ENCODE measurements at regions not wholly inside any gene's neighbourhood (a gene's known extent, or its start where the extent isn't known, plus 50 kb on each side); places are given as distances from the start of the nearest gene placed in this dataset.
"Not testable (repeated sequence)": the region's sequence is repeated elsewhere in the genome, so short reads cannot be mapped to it uniquely, and the experiment has no call there.

GRCh38 chr3:147471741-147472140, 62.6 kb downstream of the ZIC1 start:
- Mint-ChIP-seq H3K4me3 (no peak overlapping the region), H3K36me3 (ENCODE audit: low read depth) (no peaks in the 10 kb centered on the region), H3K9me3 (peaks cover 6% of the 10 kb centered on the region), H3K27me3 (no peaks in the 10 kb centered on the region), H3K27ac (no peak overlapping the region), H3K4me1 (ENCODE audit: low read depth) (no peaks in the 10 kb centered on the region)
- no peak for DNase-seq

GRCh38 chr3:147472846-147473245, 63.7 kb downstream of the ZIC1 start:
- Mint-ChIP-seq H3K27me3 (no peaks in the 10 kb centered on the region), H3K36me3 (ENCODE audit: low read depth) (no peaks in the 10 kb centered on the region), H3K9me3 (peaks cover 6% of the 10 kb centered on the region), H3K4me1 (ENCODE audit: low read depth) (no peaks in the 10 kb centered on the region), H3K27ac (no peak overlapping the region), H3K4me3 (no peak overlapping the region)
- DNase-seq: no peak

GRCh38 chr3:147483145-147483544, 74.0 kb downstream of the ZIC1 start:
- DNase-seq: no peak
- Mint-ChIP-seq H3K27me3 (no peaks in the 10 kb centered on the region), H3K36me3 (ENCODE audit: low read depth) (no peaks in the 10 kb centered on the region)

GRCh38 chr3:147483578-147483977, 74.4 kb downstream of the ZIC1 start:
- Mint-ChIP-seq H3K4me3 (no peak overlapping the region), H3K4me1 (ENCODE audit: low read depth) (no peaks in the 10 kb centered on the region), H3K36me3 (ENCODE audit: low read depth) (no peaks in the 10 kb centered on the region), H3K27ac (no peak overlapping the region), H3K9me3 (peaks cover 15% of the 10 kb centered on the region), H3K27me3 (no peaks in the 10 kb centered on the region)
- no peak for DNase-seq

More at GRCh38 chr3:147483145-147483544, 74.0 kb downstream of the ZIC1 start:
- no peaks in the 10 kb centered on the region for H3K4me1 Mint-ChIP-seq (ENCODE audit: low read depth)
- no peak overlapping the region for H3K4me3 Mint-ChIP-seq
- peaks cover 14% of the 10 kb centered on the region for H3K9me3 Mint-ChIP-seq
- no peak overlapping the region for H3K27ac Mint-ChIP-seq

- Mint-ChIP-seq H3K9me3 (peaks cover 4% of the 10 kb centered on the region), H3K36me3 (ENCODE audit: low read depth) (no peaks in the 10 kb centered on the region), H3K27me3 (no peaks in the 10 kb centered on the region), H3K27ac (no peak overlapping the region), H3K4me1 (ENCODE audit: low read depth) (no peaks in the 10 kb centered on the region), H3K4me3 (no peak overlapping the region)
- DNase-seq: no peak
Observed at GRCh38 chr3:147493065-147493464, 83.9 kb downstream of the ZIC1 start.

- H3K9me3 Mint-ChIP-seq: peaks cover 2% of the 10 kb centered on the region
- no peaks in the 10 kb centered on the region for H3K27me3 Mint-ChIP-seq
Observed at GRCh38 chr3:147493666-147494065, 84.5 kb downstream of the ZIC1 start.

GRCh38 chr3:147497286-147497685, 88.1 kb downstream of the ZIC1 start:
- Mint-ChIP-seq H3K27me3 (no peaks in the 10 kb centered on the region), H3K4me1 (ENCODE audit: low read depth) (no peaks in the 10 kb centered on the region), H3K9me3 (peaks cover 2% of the 10 kb centered on the region), H3K4me3 (no peak overlapping the region), H3K27ac (no peak overlapping the region), H3K36me3 (ENCODE audit: low read depth) (no peaks in the 10 kb centered on the region)
- no peak for DNase-seq

More at GRCh38 chr3:147493666-147494065, 84.5 kb downstream of the ZIC1 start:
- Mint-ChIP-seq H3K27ac (no peak overlapping the region), H3K36me3 (ENCODE audit: low read depth) (no peaks in the 10 kb centered on the region), H3K4me3 (no peak overlapping the region), H3K4me1 (ENCODE audit: low read depth) (no peaks in the 10 kb centered on the region)
- no peak for DNase-seq

- Mint-ChIP-seq H3K4me3 (no peak overlapping the region), H3K9me3 (peaks cover 3% of the 10 kb centered on the region), H3K27me3 (no peaks in the 10 kb centered on the region), H3K36me3 (ENCODE audit: low read depth) (no peaks in the 10 kb centered on the region), H3K27ac (no peak overlapping the region), H3K4me1 (ENCODE audit: low read depth) (no peaks in the 10 kb centered on the region)
- DNase-seq: no peak
Observed at GRCh38 chr3:147507638-147508286, 98.6 kb downstream of the ZIC1 start.

- H3K27me3 Mint-ChIP-seq: no peaks in the 10 kb centered on the region
- no peaks in the 10 kb centered on the region for H3K4me1 Mint-ChIP-seq (ENCODE audit: low read depth)
- no peak overlapping the region for H3K4me3 Mint-ChIP-seq
- H3K27ac Mint-ChIP-seq: no peak overlapping the region
- no peak for DNase-seq
- no peaks in the 10 kb centered on the region for H3K36me3 Mint-ChIP-seq (ENCODE audit: low read depth)
- H3K9me3 Mint-ChIP-seq: no peaks in the 10 kb centered on the region
Observed at GRCh38 chr3:147509448-147509847, 100.3 kb downstream of the ZIC1 start.

GRCh38 chr3:147513785-147514184, 104.6 kb downstream of the ZIC1 start:
- Mint-ChIP-seq H3K9me3 (no peaks in the 10 kb centered on the region), H3K27ac (no peak overlapping the region), H3K4me3 (no peak overlapping the region), H3K4me1 (ENCODE audit: low read depth) (no peaks in the 10 kb centered on the region), H3K27me3 (no peaks in the 10 kb centered on the region), H3K36me3 (ENCODE audit: low read depth) (no peaks in the 10 kb centered on the region)
- DNase-seq: no peak

- H3K9me3 Mint-ChIP-seq: no peaks in the 10 kb centered on the region
- no peaks in the 10 kb centered on the region for H3K36me3 Mint-ChIP-seq (ENCODE audit: low read depth)
- no peaks in the 10 kb centered on the region for H3K27me3 Mint-ChIP-seq
- no peak overlapping the region for H3K4me3 Mint-ChIP-seq
- no peak for DNase-seq
- no peaks in the 10 kb centered on the region for H3K4me1 Mint-ChIP-seq (ENCODE audit: low read depth)
- H3K27ac Mint-ChIP-seq: no peak overlapping the region
Observed at GRCh38 chr3:147514366-147515160, 105.4 kb downstream of the ZIC1 start.

GRCh38 chr3:147518465-147518864, 109.3 kb downstream of the ZIC1 start:
- Mint-ChIP-seq H3K27me3 (no peaks in the 10 kb centered on the region), H3K4me1 (ENCODE audit: low read depth) (no peaks in the 10 kb centered on the region), H3K27ac (no peak overlapping the region), H3K4me3 (no peak overlapping the region), H3K9me3 (peaks cover 2% of the 10 kb centered on the region), H3K36me3 (ENCODE audit: low read depth) (no peaks in the 10 kb centered on the region)
- DNase-seq: no peak

- Mint-ChIP-seq H3K36me3 (ENCODE audit: low read depth) (no peaks in the 10 kb centered on the region), H3K4me1 (ENCODE audit: low read depth) (no peaks in the 10 kb centered on the region), H3K4me3 (no peak overlapping the region), H3K9me3 (peaks cover 11% of the 10 kb centered on the region), H3K27ac (no peak overlapping the region), H3K27me3 (no peaks in the 10 kb centered on the region)
- DNase-seq: no peak
Observed at GRCh38 chr3:147521646-147522045, 112.5 kb downstream of the ZIC1 start.

- not testable (repeated sequence) for H3K27ac Mint-ChIP-seq; DNase-seq; H3K27me3 Mint-ChIP-seq; H3K36me3 Mint-ChIP-seq (ENCODE audit: low read depth); H3K4me3 Mint-ChIP-seq; H3K4me1 Mint-ChIP-seq (ENCODE audit: low read depth)
- peaks cover 13% of the 10 kb centered on the region for H3K9me3 Mint-ChIP-seq
Observed at GRCh38 chr3:147522780-147523179, 113.6 kb downstream of the ZIC1 start.

- Mint-ChIP-seq H3K27me3 (no peaks in the 10 kb centered on the region), H3K36me3 (ENCODE audit: low read depth) (no peaks in the 10 kb centered on the region), H3K4me3 (no peak overlapping the region), H3K27ac (no peak overlapping the region), H3K9me3 (peaks cover 25% of the 10 kb centered on the region), H3K4me1 (ENCODE audit: low read depth) (no peaks in the 10 kb centered on the region)
- no peak for DNase-seq
Observed at GRCh38 chr3:147529551-147529950, 120.4 kb downstream of the ZIC1 start.

Measured in activated T-cell treated with anti-CD3 and anti-CD28 coated beads, Interleukin-2, amount 50 U/mL, for 24 hours (primary cell).